Fibroblast of pulmonary artery (primary cell): ENCODE measurements at regions not wholly inside any gene's neighbourhood (a gene's known extent, or its start where the extent isn't known, plus 50 kb on each side); places are given as distances from the start of the nearest gene placed in this dataset.

Source experiments
- DNase-seq: peaks from one replicate; pipeline ENCODE4 v3.0.0-alpha.2; 2010; ENCODE audit warnings: low read depth
- H3K4me3 ChIP-seq: replicated peaks from 2 replicates; pipeline ENCODE4 v1.5.1; 2011; ENCODE audit warnings: low read depth, mild to moderate bottlenecking, control low read depth, low read length, moderate library complexity
- TF ChIP-seq, protein P1 (sequence below): IDR thresholded peaks from 2 replicates; pipeline ENCODE4 v1.5.1; 2011; ENCODE audit warnings: mild to moderate bottlenecking, control low read depth, low read length, inconsistent platforms; ENCODE audit errors: missing control alignments

DNA sequence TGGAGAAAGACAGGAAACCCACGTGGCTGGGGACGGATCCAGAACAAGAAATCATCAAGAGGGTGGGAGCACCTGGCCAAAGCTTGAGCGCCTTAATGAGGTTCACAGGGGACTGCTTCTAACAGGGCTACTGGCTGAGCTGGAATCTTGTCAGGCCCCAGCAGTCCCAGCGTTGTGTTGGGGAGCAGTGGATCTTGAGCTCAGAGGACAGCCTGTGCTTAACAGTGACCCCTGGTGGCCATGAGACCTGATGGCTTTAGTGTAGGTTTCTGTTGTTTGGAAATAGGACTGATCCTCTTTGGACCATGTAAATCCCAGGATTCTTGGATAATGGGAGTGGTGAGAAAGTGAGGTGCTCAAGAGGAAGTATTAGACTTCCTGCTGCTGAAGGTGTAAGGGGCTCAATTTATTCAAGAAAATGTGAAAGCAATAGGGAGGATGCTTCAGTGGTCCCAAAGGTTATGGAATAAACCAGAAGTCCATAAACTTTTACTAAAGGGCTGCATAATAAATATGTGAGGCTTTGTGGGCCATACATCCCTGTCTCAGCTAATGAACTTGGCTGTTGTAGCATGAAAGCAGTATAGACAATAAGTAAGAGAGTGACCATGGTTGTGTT is 216.2 kb downstream of the NFATC2 start:
- TF ChIP-seq, protein P1, sequence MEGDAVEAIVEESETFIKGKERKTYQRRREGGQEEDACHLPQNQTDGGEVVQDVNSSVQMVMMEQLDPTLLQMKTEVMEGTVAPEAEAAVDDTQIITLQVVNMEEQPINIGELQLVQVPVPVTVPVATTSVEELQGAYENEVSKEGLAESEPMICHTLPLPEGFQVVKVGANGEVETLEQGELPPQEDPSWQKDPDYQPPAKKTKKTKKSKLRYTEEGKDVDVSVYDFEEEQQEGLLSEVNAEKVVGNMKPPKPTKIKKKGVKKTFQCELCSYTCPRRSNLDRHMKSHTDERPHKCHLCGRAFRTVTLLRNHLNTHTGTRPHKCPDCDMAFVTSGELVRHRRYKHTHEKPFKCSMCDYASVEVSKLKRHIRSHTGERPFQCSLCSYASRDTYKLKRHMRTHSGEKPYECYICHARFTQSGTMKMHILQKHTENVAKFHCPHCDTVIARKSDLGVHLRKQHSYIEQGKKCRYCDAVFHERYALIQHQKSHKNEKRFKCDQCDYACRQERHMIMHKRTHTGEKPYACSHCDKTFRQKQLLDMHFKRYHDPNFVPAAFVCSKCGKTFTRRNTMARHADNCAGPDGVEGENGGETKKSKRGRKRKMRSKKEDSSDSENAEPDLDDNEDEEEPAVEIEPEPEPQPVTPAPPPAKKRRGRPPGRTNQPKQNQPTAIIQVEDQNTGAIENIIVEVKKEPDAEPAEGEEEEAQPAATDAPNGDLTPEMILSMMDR, result peak; percentile 52
- peak; percentile 40 for DNase-seq
- no peak overlapping the region for H3K4me3 ChIP-seq

DNA sequence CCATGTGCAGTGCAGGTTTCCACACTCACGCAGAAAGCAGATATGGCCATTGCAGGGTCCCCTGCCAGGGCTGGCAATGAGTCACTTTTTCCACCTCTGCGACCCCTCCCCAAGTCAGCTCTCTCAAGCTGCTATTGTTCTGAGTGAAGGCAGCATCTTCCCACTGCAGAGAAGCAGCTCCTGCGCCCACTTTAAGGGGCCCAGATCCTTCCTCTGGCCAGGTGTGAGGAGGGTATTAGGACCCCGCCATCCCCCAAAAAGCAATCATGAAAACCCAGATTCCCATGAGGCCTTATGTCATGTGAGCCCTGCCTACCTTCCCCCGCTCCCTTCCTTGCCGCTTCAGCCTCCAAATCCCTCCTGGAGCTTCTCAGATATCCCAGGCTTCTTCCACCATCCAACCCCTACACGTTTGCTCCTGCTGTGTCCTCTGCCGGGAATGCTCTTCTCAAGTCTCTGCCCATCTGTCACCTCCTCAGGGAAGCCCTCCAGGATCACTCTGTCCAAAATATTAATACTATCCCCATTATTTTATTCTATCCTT is 220.3 kb downstream of the NFATC2 start:
- no peak for DNase-seq
- TF ChIP-seq, protein P1, result no peak
- H3K4me3 ChIP-seq, result no peak overlapping the region

DNA sequence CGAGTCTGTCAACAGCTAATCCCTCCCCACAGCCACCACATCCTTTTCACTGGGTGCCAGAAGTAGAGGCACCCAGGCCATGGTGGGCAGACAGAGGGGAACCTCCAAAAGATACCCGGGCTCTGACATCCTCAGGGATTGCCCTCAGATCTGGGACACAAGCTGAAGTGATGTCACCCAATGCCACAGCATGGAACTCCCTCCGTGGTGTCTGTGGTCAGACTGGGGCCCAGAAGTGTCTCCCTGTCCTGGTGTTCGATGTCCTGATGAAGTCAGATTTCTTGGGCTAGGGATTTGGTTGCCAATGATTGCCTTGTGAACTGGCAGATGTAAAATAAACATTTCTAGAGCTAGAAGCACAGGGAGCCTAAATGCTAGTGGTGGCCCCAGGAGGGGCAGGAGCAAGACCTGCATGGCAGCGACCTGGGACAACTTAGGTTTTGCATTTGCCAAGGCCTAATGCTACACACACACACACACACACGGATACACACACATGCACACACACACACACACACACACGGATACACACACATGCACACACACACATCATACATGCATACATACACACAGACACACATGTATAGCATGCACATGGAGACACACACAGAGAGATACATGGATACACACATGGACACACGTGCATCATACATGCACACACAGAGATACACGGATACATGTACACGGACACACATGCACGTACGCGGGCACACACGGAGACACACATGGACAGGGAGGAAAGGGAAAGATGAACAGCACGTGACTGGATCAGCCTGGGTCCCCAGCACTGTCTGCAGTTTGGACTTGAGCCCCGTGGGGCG is 221.0 kb downstream of the NFATC2 start:
- no peak overlapping the region for H3K4me3 ChIP-seq
- TF ChIP-seq, protein P1, result no peak
- no peak for DNase-seq

DNA sequence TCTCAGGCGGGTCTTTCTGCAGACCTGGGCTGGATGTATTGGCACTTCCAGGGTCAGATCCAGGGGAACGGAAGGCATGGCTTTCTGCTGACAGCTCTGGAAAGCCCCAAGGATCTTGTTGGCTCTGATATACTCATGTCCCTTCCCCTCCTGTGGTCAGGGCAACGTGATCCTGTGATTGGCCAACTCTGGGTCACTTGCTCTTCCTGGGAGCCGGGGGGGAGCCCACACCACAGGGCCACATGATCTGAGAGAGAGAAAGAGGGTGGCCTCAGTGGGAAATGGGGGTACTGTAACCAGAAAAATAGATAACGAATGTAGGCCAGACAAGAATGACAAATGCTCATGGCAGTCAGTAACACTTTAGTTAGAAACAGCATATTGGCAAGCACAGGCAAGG is 223.0 kb downstream of the NFATC2 start:
- DNase-seq, result no peak
- H3K4me3 ChIP-seq, result no peak overlapping the region
- TF ChIP-seq, protein P1, result no peak

DNA sequence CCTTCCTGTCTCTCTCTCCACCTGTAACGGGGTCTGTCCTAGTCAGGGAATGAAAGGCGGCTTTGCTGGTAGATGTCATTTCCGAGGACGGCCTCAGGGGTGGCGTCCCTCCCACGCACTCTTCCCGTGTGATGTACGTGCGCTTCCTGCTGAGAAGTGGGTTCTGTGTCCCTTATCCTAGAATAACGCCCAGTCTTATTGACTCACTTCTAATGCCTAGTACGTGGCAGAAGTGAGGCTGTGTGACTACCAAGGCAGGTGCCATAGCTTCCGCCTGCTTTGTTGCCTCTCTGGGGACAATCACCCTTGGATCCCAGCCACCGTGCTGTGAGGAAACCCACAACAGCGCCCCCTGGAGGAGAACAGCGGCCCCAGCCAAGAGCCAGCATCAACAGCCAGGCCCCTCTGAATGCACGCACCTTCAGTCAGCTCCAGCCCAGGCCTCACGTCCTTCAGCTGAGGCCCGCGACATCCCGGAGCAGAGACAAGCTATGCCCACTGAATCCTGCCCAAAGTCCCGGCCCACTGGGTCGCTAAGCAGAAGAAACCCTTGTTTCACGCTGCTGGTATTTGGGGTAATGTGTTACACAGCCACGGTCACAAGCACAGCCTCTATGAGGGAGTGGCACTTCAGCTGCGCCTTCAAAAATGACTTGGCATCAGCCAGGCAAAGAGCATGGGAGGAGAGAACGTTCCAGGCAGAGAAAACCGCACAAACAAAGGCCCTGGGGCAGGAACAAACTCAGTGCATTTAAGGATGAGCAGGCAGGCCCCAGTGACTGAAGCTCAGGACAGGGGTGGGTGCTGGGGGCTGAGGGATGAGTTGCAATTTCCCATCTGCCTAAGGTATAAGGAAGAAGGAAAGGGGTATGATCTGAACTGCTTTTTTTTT is 224.2 kb downstream of the NFATC2 start:
- TF ChIP-seq, protein P1, result peak; percentile 54
- no peak for DNase-seq
- no peak overlapping the region for H3K4me3 ChIP-seq

DNA sequence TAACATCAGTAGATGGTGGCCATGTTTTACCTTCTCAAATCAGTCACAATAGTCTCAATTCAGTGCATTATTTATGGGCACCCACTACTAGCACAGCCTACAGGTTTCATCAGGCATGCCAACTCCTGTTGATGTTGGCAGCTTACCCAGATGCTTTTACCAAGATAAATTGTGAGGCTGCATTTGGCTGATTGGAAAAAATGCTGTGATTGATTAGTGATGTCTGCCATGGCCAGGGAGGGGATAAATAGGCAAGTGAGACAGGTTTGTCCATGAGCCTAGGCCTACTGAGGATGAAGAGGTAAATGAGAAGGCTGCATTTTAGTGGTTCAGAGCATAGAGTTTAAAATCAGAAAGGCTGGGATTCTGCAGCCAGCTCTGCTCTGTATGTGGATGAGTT is 227.1 kb downstream of the NFATC2 start:
- H3K4me3 ChIP-seq, result no peak overlapping the region
- TF ChIP-seq, protein P1, result no peak
- no peak for DNase-seq
